Breast epithelium (tissue), 3 donors: ENCODE measurements at regions not wholly inside any gene's neighbourhood (a gene's known extent, or its start where the extent isn't known, plus 50 kb on each side); places are given as distances from the start of the nearest gene placed in this dataset.

ENCODE experiments used
- CTCF ChIP-seq, 3 donors: fragments of 450-650 bp; IDR thresholded peaks; one replicate each; pipeline ENCODE4 v1.5.1; 2016 to 2017; ENCODE audit warnings: antibody characterized with exemption in 3 of 3, mild to moderate bottlenecking in 3 of 3, moderate library complexity in 3 of 3
- POLR2A ChIP-seq: fragments of 450-650 bp; IDR thresholded peaks from one replicate; pipeline ENCODE4 v1.6.1; 2016; ENCODE audit warnings: antibody characterized with exemption, mild to moderate bottlenecking, moderate library complexity

- TF ChIP-seq CTCF (IDR thresholded peaks at IDR 0.05) (no peak), POLR2A (no peak)
Observed at GRCh38 chr13:53198736-53199135, 170.1 kb downstream of the OLFM4 start.
